GM21717 (cell line): ENCODE measurements at regions not wholly inside any gene's neighbourhood (a gene's known extent, or its start where the extent isn't known, plus 50 kb on each side); places are given as distances from the start of the nearest gene placed in this dataset.
A peak's percentile ranks its signal among the peaks of the same experiment; 100 is the strongest.

ENCODE experiments used
- ATAC-seq: cut with Tn5 transposase; IDR thresholded peaks from one replicate; pipeline ENCODE4 v1.9.1; 2021; ENCODE audit warnings: mild to moderate bottlenecking, moderate library complexity; ENCODE audit not compliant: unreplicated experiment

- no peak for ATAC-seq
Measured at GRCh38 chr9:89655990-89656657, 51.3 kb downstream of the GADD45G start.

- no peak for ATAC-seq
Measured at GRCh38 chr9:89657295-89657694, 52.5 kb downstream of the GADD45G start.

- ATAC-seq = peak; percentile 87
Measured at GRCh38 chr9:89657765-89658164, 53.0 kb downstream of the GADD45G start.

- ATAC-seq = no peak
Measured at GRCh38 chr9:89658401-89658800, 53.6 kb downstream of the GADD45G start.

GRCh38 chr9:89658931-89659330, 54.1 kb downstream of the GADD45G start:
- ATAC-seq = no peak

- ATAC-seq = no peak
Measured at GRCh38 chr9:89659473-89659872, 54.7 kb downstream of the GADD45G start.

- no peak for ATAC-seq
Measured at GRCh38 chr9:89659891-89660685, 55.3 kb downstream of the GADD45G start.

GRCh38 chr9:89661391-89661949, 56.7 kb downstream of the GADD45G start:
- no peak for ATAC-seq

- ATAC-seq = no peak
Measured at GRCh38 chr9:89661956-89662717, 57.3 kb downstream of the GADD45G start.

- no peak for ATAC-seq
Measured at GRCh38 chr9:89662718-89663613, 58.2 kb downstream of the GADD45G start.

GRCh38 chr9:89663614-89663970, 58.8 kb downstream of the GADD45G start:
- no peak for ATAC-seq

GRCh38 chr9:89664010-89664409, 59.2 kb downstream of the GADD45G start:
- no peak for ATAC-seq

- ATAC-seq = no peak
Measured at GRCh38 chr9:89664896-89665329, 60.1 kb downstream of the GADD45G start.

GRCh38 chr9:89666364-89666763, 61.6 kb downstream of the GADD45G start:
- ATAC-seq = no peak

- no peak for ATAC-seq
Measured at GRCh38 chr9:89666950-89667349, 62.1 kb downstream of the GADD45G start.

GRCh38 chr9:89667726-89668125, 62.9 kb downstream of the GADD45G start:
- no peak for ATAC-seq

GRCh38 chr9:89668216-89668865, 63.5 kb downstream of the GADD45G start:
- no peak for ATAC-seq

- ATAC-seq = no peak
Measured at GRCh38 chr9:89668866-89669246, 64.0 kb downstream of the GADD45G start.

- ATAC-seq = no peak
Measured at GRCh38 chr9:89669361-89669842, 64.6 kb downstream of the GADD45G start.

GRCh38 chr9:89670114-89670513, 65.3 kb downstream of the GADD45G start:
- ATAC-seq = no peak
